Right lobe of liver (tissue), 4 donors: ENCODE measurements at regions not wholly inside any gene's neighbourhood (a gene's known extent, or its start where the extent isn't known, plus 50 kb on each side); places are given as distances from the start of the nearest gene placed in this dataset.
"Not testable (repeated sequence)": the region's sequence is repeated elsewhere in the genome, so short reads cannot be mapped to it uniquely, and the experiment has no call there.

ENCODE experiments used
- POLR2A ChIP-seq: fragments of 450-650 bp; IDR thresholded peaks from one replicate; pipeline ENCODE4 v1.6.1; 2017; ENCODE audit warnings: antibody characterized with exemption, mild to moderate bottlenecking
- TF ChIP-seq, protein P1 (sequence below), 4 donors: fragments of 200-600 bp in 3 of 4; fragments of 450-650 bp in 1 of 4; IDR thresholded peaks; one replicate each; pipeline versions ENCODE4 v1.5.1 to v1.8.0; 2016 to 2022; ENCODE audit warnings: antibody characterized with exemption in 4 of 4, mild to moderate bottlenecking in 2 of 4
- donor health status: DM: no; HTN: no; CAD: no.
- donor health status: DM: no; HTN: no; CAD: no.
- donor health status: DM: no; HTN: yes; CAD: no.

DNA sequence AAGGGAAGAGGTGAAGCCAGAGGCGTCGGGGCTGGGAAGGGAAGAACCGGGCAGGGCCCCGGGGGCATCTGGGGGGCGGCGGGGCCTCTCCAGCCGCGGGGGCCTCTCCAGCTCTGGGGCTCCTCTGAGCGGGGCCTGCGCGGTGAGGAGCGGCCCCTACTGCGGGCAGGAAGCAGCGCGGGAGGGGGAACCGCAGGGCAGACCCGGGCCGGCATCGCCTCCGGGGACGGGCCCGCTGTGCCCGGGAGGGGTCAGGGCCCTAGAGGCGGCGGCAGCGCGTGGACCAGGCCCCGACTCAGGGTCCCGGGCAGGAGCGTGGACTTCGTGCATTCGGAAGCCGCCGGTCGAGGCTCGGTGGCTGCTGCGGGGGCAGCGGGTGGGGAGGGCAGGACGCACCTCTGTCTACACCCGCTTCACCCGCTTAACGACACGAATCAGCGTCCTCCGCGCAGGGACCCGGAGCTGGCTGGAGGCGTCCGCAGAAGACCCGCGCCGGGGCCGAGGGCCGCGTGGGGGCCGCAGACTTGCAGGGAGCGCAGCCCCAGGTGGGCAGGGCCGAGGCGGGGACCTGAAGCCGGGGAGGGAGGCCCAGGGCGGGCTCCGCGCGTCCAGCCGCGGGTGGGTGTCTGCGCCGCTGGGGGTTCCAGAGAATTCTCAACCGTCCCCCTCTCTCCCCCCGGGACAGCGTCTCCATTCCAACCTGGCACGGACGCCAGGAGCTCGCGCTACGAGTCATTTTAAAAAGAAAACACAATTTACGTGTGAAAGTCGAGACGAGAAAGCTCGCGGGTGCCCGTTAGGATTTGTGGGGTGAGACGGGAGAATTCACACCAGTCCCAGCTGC is 345.0 kb downstream of the ADGRD1 start:
- TF ChIP-seq, protein P1, sequence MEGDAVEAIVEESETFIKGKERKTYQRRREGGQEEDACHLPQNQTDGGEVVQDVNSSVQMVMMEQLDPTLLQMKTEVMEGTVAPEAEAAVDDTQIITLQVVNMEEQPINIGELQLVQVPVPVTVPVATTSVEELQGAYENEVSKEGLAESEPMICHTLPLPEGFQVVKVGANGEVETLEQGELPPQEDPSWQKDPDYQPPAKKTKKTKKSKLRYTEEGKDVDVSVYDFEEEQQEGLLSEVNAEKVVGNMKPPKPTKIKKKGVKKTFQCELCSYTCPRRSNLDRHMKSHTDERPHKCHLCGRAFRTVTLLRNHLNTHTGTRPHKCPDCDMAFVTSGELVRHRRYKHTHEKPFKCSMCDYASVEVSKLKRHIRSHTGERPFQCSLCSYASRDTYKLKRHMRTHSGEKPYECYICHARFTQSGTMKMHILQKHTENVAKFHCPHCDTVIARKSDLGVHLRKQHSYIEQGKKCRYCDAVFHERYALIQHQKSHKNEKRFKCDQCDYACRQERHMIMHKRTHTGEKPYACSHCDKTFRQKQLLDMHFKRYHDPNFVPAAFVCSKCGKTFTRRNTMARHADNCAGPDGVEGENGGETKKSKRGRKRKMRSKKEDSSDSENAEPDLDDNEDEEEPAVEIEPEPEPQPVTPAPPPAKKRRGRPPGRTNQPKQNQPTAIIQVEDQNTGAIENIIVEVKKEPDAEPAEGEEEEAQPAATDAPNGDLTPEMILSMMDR (IDR thresholded peaks at IDR 0.05): not testable (repeated sequence)
- TF ChIP-seq POLR2A: not testable (repeated sequence)
